Suprapubic skin (tissue), 4 donors: ENCODE measurements at regions not wholly inside any gene's neighbourhood (a gene's known extent, or its start where the extent isn't known, plus 50 kb on each side); places are given as distances from the start of the nearest gene placed in this dataset.

Experiments used
- DNase-seq, 2 donors: peaks; one replicate each; pipeline ENCODE4 v3.0.0-alpha.2; 2019; ENCODE audit warnings: low spot score in 2 of 2
- H3K27ac ChIP-seq: fragments of 200-600 bp; sonication (generic); one replicate; pipeline ENCODE4 v1.5.1; 2019
- H3K27me3 ChIP-seq: fragments of 200-600 bp; sonication (generic); one replicate; pipeline ENCODE4 v1.5.1; 2019
- H3K36me3 ChIP-seq: fragments of 200-600 bp; sonication (generic); one replicate; pipeline ENCODE4 v1.5.1; 2019
- H3K4me1 ChIP-seq: fragments of 200-600 bp; sonication (generic); one replicate; pipeline ENCODE4 v1.5.1; 2019
- H3K4me3 ChIP-seq: fragments of 200-600 bp; sonication (generic); one replicate; pipeline ENCODE4 v1.5.1; 2019; ENCODE audit warnings: mild to moderate bottlenecking
- H3K9me3 ChIP-seq: fragments of 200-600 bp; sonication (generic); one replicate; pipeline ENCODE4 v1.5.1; 2019
- CTCF ChIP-seq, 2 donors: fragments of 200-600 bp in 1 of 2; fragments of 450-650 bp in 1 of 2; sonication (generic) in 1 of 2; IDR thresholded peaks; one replicate each; pipeline ENCODE4 v1.5.1; 2016 to 2019; ENCODE audit warnings: antibody characterized with exemption in 2 of 2, mild to moderate bottlenecking in 1 of 2, moderate library complexity in 1 of 2
- EP300 ChIP-seq: sonication (generic); formaldehyde crosslinking; IDR thresholded peaks from one replicate; pipeline ENCODE4 v1.6.1; 2017; ENCODE audit warnings: antibody characterized with exemption
- POLR2A ChIP-seq, 2 donors: fragments of 450-650 bp; IDR thresholded peaks; one replicate each; pipeline ENCODE4 v1.6.1; 2017; ENCODE audit warnings: antibody characterized with exemption in 2 of 2, mild to moderate bottlenecking in 2 of 2, moderate library complexity in 2 of 2
- POLR2AphosphoS5 ChIP-seq, 3 donors: sonication (generic); formaldehyde crosslinking; IDR thresholded peaks; one replicate each; pipeline ENCODE4 v1.6.1; 2017; ENCODE audit warnings: antibody characterized with exemption in 3 of 3
- WGBS: methylation state at CpG from one replicate; pipeline ENCODE4 v1.1.5; 2018; 5-methylcytosine and 5-hydroxymethylcytosine counted together

- WGBS: 82% methylated on average over 2 of the region's 2 CpGs
- Histone ChIP-seq H3K4me3 (no peak overlapping the region), H3K9me3 (peaks cover 7% of the 10 kb centered on the region), H3K4me1 (no peaks in the 10 kb centered on the region), H3K27me3 (no peaks in the 10 kb centered on the region), H3K27ac (no peak overlapping the region), H3K36me3 (no peaks in the 10 kb centered on the region)
- no peak for DNase-seq
- TF ChIP-seq EP300 (no peak), POLR2AphosphoS5 (IDR thresholded peaks at IDR 0.05) (no peak), POLR2A (IDR thresholded peaks at IDR 0.05) (no peak), CTCF (IDR thresholded peaks at IDR 0.05) (no peak)
Measured at GRCh38 chr4:131304686-131305085, 1844.4 kb upstream of the PCDH10 start.

GRCh38 chr4:131309628-131310027, 1839.5 kb upstream of the PCDH10 start:
- H3K27ac ChIP-seq: no peak overlapping the region
- 86% methylated on average over 1 of the region's 1 CpG for WGBS
- no peaks in the 10 kb centered on the region for H3K9me3 ChIP-seq
- DNase-seq: no peak
- TF ChIP-seq POLR2A (IDR thresholded peaks at IDR 0.05): no peak
- TF ChIP-seq EP300: no peak
- TF ChIP-seq POLR2AphosphoS5 (IDR thresholded peaks at IDR 0.05): no peak
- TF ChIP-seq CTCF (IDR thresholded peaks at IDR 0.05): no peak
- no peak overlapping the region for H3K4me3 ChIP-seq
- no peaks in the 10 kb centered on the region for H3K4me1 ChIP-seq
- no peaks in the 10 kb centered on the region for H3K36me3 ChIP-seq
- no peaks in the 10 kb centered on the region for H3K27me3 ChIP-seq

GRCh38 chr4:131316086-131316485, 1833.0 kb upstream of the PCDH10 start:
- Histone ChIP-seq H3K27ac (no peak overlapping the region), H3K9me3 (no peaks in the 10 kb centered on the region), H3K4me3 (no peak overlapping the region), H3K36me3 (no peaks in the 10 kb centered on the region), H3K4me1 (no peaks in the 10 kb centered on the region), H3K27me3 (no peaks in the 10 kb centered on the region)
- DNase-seq: no peak
- TF ChIP-seq CTCF (IDR thresholded peaks at IDR 0.05): no peak
- TF ChIP-seq POLR2AphosphoS5 (IDR thresholded peaks at IDR 0.05): no peak
- TF ChIP-seq POLR2A (IDR thresholded peaks at IDR 0.05): no peak
- TF ChIP-seq EP300: no peak
- WGBS: 67% methylated on average over 3 of the region's 3 CpGs

- DNase-seq: no peak
- TF ChIP-seq EP300 (no peak), POLR2AphosphoS5 (IDR thresholded peaks at IDR 0.05) (no peak), POLR2A (IDR thresholded peaks at IDR 0.05) (no peak), CTCF (IDR thresholded peaks at IDR 0.05) (no peak)
- Histone ChIP-seq H3K4me1 (no peaks in the 10 kb centered on the region), H3K27ac (no peak overlapping the region), H3K9me3 (no peaks in the 10 kb centered on the region), H3K27me3 (no peaks in the 10 kb centered on the region), H3K4me3 (no peak overlapping the region), H3K36me3 (no peaks in the 10 kb centered on the region)
- WGBS: 45% methylated on average over 2 of the region's 2 CpGs
Measured at GRCh38 chr4:131337936-131338335, 1811.2 kb upstream of the PCDH10 start.

GRCh38 chr4:131339137-131339536, 1810.0 kb upstream of the PCDH10 start:
- TF ChIP-seq POLR2A (IDR thresholded peaks at IDR 0.05) (no peak), POLR2AphosphoS5 (IDR thresholded peaks at IDR 0.05) (no peak), EP300 (no peak), CTCF (IDR thresholded peaks at IDR 0.05) (no peak)
- no peak for DNase-seq
- no peaks in the 10 kb centered on the region for H3K4me1 ChIP-seq

More at GRCh38 chr4:131339137-131339536, 1810.0 kb upstream of the PCDH10 start:
- Histone ChIP-seq H3K27ac (no peak overlapping the region), H3K4me3 (no peak overlapping the region), H3K9me3 (no peaks in the 10 kb centered on the region), H3K36me3 (no peaks in the 10 kb centered on the region), H3K27me3 (no peaks in the 10 kb centered on the region)
- WGBS: 75% methylated on average over 2 of the region's 2 CpGs
